AG04450 (cell line): ENCODE measurements at regions not wholly inside any gene's neighbourhood (a gene's known extent, or its start where the extent isn't known, plus 50 kb on each side); places are given as distances from the start of the nearest gene placed in this dataset.
"Not testable (repeated sequence)": the region's sequence is repeated elsewhere in the genome, so short reads cannot be mapped to it uniquely, and the experiment has no call there.

Experiments used
- CTCF ChIA-PET: fragments of 300-600, 350-600 bp; formaldehyde crosslinking; extraction: SDS; loops from one replicate; lab custom pipeline; 2022; ENCODE audit warnings: antibody characterized with exemption, inconsistent platforms; lab: Charles Lee
- POLR2A ChIA-PET: fragments of 350-600 bp; formaldehyde crosslinking; extraction: SDS; loops from one replicate; lab custom pipeline; 2021; ENCODE audit warnings: antibody characterized with exemption, inconsistent platforms; lab: Yijun Ruan, JAX
- DNase-seq: peaks from one replicate; pipeline ENCODE4 v3.0.0-alpha.2; 2011; ENCODE audit warnings: low read depth, low spot score
- H3K27ac ChIP-seq: one replicate; pipeline ENCODE4 v1.5.1; 2012; ENCODE audit warnings: low read depth, low read length, control low read depth
- H3K27me3 ChIP-seq: one replicate; pipeline ENCODE4 v1.6.0; 2012; ENCODE audit warnings: low read length; ENCODE audit not compliant: control insufficient read depth, insufficient read depth
- H3K4me3 ChIP-seq: 2 replicates; pipeline ENCODE4 v1.5.1; 2011; ENCODE audit warnings: mild to moderate bottlenecking, low read depth, low read length, control low read depth
- H3K9me3 ChIP-seq: 2 replicates; pipeline ENCODE4 v1.5.1; 2012; ENCODE audit warnings: low read length; ENCODE audit not compliant: control insufficient read depth, insufficient read depth
- CTCF ChIP-seq: IDR thresholded peaks from 2 replicates; pipeline ENCODE4 v1.5.1; 2011; ENCODE audit warnings: low read depth, low read length, control low read depth, inconsistent platforms

- ChIA-PET CTCF (interaction anchor here (1.0 kb wide), 1 partner anchor 70 kb away, joined by 5 read pairs; no protein-coding TSS in a partner anchor), POLR2A (interaction anchor here (0.6 kb wide), 1 partner anchor 334 kb away, joined by 7 read pairs; no protein-coding TSS in a partner anchor)
- no peaks in the 10 kb centered on the region for H3K9me3 ChIP-seq
- H3K27me3 ChIP-seq = peaks cover 2% of the 10 kb centered on the region
- no peak for TF ChIP-seq CTCF
- DNase-seq = no peak
- no peak overlapping the region for H3K27ac ChIP-seq
- H3K4me3 ChIP-seq = no peak overlapping the region
Measured at GRCh38 chr13:73521985-73522524, 463.2 kb downstream of the KLF5 start.

DNA sequence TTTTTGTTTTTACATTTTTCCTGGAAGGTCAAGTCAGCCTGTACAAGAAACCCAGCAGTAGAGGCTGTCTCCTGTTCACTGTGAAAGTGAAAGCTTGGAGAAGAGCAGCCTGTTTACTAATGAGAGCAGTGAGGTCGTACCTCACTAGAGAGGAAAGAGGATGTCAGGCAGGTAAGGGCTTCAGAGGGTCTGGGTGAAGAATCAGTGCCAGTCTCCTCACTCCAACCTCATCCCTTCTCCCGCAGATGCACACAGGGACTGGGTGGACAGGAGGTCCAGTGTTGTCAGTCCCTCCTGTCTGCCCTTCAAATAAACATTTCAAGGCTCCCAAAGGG, 462.5 kb downstream of the KLF5 start:
- no peak for DNase-seq
- Histone ChIP-seq H3K4me3 (no peak overlapping the region), H3K27ac (no peak overlapping the region), H3K27me3 (peaks cover 2% of the 10 kb centered on the region), H3K9me3 (no peaks in the 10 kb centered on the region)
- POLR2A ChIA-PET = no interaction called here
- TF ChIP-seq CTCF = no peak
- CTCF ChIA-PET = interaction anchor here (1.0 kb wide), 1 partner anchor 70 kb away, joined by 5 read pairs; no protein-coding TSS in a partner anchor

DNA sequence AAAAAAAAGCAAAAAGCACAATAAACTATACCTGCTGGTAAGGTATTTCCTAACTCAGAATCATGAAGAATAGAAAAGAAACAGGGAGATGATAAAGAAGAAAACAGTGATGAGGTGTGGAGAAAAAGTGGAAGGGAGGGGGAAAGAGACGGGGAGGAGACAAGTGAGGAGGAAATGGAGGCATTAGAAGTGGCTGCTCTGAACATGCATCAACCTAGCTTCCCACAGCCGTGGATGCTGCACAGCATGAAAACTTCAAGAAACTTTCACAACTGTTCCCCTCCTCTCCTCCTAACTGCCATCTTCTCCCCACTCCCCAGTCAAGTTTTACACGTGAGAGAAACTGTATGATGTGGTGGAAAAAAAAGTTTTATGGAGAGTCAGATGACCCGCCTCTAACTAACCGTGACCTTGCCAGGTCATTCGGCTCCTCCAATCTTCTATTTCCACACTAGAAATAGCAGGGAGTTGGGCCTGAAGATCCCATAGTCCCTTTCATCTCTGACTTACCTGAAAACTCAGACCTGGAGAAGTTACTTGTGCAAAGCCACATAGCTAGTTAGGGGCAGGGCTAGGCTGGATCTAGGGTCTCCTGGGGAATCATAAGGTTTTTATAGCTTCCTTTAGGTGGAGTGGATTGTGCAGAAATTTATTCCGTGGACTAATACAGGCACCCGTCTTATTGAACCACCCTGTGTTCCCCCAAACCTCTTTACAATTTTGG, 461.9 kb downstream of the KLF5 start:
- POLR2A ChIA-PET = no interaction called here

GRCh38 chr13:73520135-73520534, 461.3 kb downstream of the KLF5 start:
- H3K4me3 ChIP-seq, H3K9me3 ChIP-seq, H3K27ac ChIP-seq, H3K27me3 ChIP-seq, CTCF ChIA-PET, POLR2A ChIA-PET, DNase-seq: not testable (repeated sequence)

More for the DNA sequence above, 461.9 kb downstream of the KLF5 start:
- Histone ChIP-seq H3K9me3 (no peaks in the 10 kb centered on the region), H3K4me3 (no peak overlapping the region), H3K27me3 (peaks cover 2% of the 10 kb centered on the region), H3K27ac (no peak overlapping the region)
- no peak for TF ChIP-seq CTCF
- CTCF ChIA-PET = no interaction called here
- no peak for DNase-seq

DNA sequence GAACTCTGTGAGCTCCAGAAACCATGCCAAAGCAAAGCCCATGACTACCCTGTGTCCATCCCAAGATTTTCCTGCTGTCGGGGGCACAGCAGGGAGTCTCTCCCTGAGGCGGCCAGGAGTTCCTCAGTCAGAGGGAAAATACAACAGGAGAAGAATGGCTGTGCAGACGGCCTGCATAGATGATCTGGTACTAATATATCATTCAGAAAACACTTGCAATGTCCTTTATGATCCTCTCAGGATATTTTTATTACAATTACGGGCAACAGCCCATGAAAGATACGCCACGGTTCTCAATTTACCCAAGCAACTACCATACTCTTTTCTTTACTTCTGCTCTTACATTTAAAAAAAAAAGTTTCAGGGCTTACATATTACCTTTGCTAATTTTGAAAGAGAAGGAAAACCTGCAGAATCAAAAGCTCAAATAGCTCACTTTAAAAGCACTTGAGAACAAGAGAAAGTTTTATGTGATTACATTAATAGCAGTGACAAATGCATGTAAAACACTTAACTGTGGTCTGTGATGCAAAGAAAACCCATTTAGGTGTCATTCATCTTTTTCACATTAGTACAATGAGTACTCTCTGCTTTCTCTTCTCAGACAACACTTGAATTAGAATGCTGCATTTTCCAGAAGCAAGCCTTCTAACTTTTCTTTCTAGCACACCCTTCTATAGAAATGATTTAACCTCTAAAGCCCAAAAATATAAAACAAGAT, 460.8 kb downstream of the KLF5 start:
- Histone ChIP-seq H3K9me3 (no peaks in the 10 kb centered on the region), H3K4me3 (no peak overlapping the region), H3K27me3 (peaks cover 2% of the 10 kb centered on the region), H3K27ac (no peak overlapping the region)
- no peak for TF ChIP-seq CTCF
- DNase-seq = no peak
- ChIA-PET CTCF (no interaction called here), POLR2A (no interaction called here)
